Left ventricle myocardium inferior (tissue), 1 donor: ENCODE measurements at regions not wholly inside any gene's neighbourhood (a gene's known extent, or its start where the extent isn't known, plus 50 kb on each side); places are given as distances from the start of the nearest gene placed in this dataset.

Experiments
- DNase-seq: peaks from one replicate; pipeline ENCODE4 v3.0.0-alpha.2; 2020
- H3K27ac ChIP-seq: fragments of 200-600 bp; replicated peaks from 2 replicates; pipeline ENCODE4 v1.8.0; 2021
- H3K27me3 ChIP-seq: fragments of 200-600 bp; 2 replicates; pipeline ENCODE4 v1.8.0; 2021; ENCODE audit warnings: low read depth
- H3K36me3 ChIP-seq: fragments of 200-600 bp; 2 replicates; pipeline ENCODE4 v1.8.0; 2021
- H3K4me1 ChIP-seq: fragments of 200-600 bp; 2 replicates; pipeline ENCODE4 v1.8.0; 2021
- H3K4me3 ChIP-seq: fragments of 200-600 bp; 2 replicates; pipeline ENCODE4 v1.8.0; 2021; ENCODE audit warnings: mild to moderate bottlenecking, moderate library complexity
- H3K9me3 ChIP-seq: fragments of 200-600 bp; replicated peaks from 2 replicates; pipeline ENCODE4 v1.8.0; 2021
- CTCF ChIP-seq: fragments of 200-600 bp; IDR thresholded peaks from 2 replicates; pipeline ENCODE4 v1.8.0; 2021; ENCODE audit warnings: antibody characterized with exemption, mild to moderate bottlenecking, borderline replicate concordance
- intact Hi-C: fragments of 100-400 bp; cut with micrococcal nuclease; formaldehyde crosslinking; loops from one replicate; pipeline ENCODE4 v1.11.0; 2022
- donor health status: DM: no; HTN: yes; CAD: no; lungs with severe emphysema.

- Histone ChIP-seq H3K27ac (no peak overlapping the region), H3K27me3 (no peaks in the 10 kb centered on the region), H3K36me3 (no peaks in the 10 kb centered on the region), H3K9me3 (no peaks in the 10 kb centered on the region), H3K4me1 (peaks cover 13% of the 10 kb centered on the region), H3K4me3 (no peak overlapping the region)
- no peak for DNase-seq
- intact Hi-C loops, result no loop called here
- no peak for TF ChIP-seq CTCF
These were observed 78.3 kb upstream of the UNC5C start for GRCh38 chr4:95627024-95627605.

GRCh38 chr4:95625020-95625419 is 76.2 kb upstream of the UNC5C start:
- TF ChIP-seq CTCF, result no peak
- H3K36me3 ChIP-seq, result no peaks in the 10 kb centered on the region
- H3K4me1 ChIP-seq, result peaks cover 13% of the 10 kb centered on the region
- no peak overlapping the region for H3K4me3 ChIP-seq
- intact Hi-C loops, result no loop called here
- H3K9me3 ChIP-seq, result no peaks in the 10 kb centered on the region
- H3K27me3 ChIP-seq, result no peaks in the 10 kb centered on the region
- H3K27ac ChIP-seq, result no peak overlapping the region
- no peak for DNase-seq

- Histone ChIP-seq H3K27ac (no peak overlapping the region), H3K4me3 (no peak overlapping the region), H3K9me3 (peaks cover 11% of the 10 kb centered on the region), H3K4me1 (no peaks in the 10 kb centered on the region), H3K36me3 (no peaks in the 10 kb centered on the region), H3K27me3 (no peaks in the 10 kb centered on the region)
- DNase-seq, result no peak
- intact Hi-C loops, result no loop called here
- TF ChIP-seq CTCF, result no peak
These were observed 71.0 kb upstream of the UNC5C start for GRCh38 chr4:95619525-95620443.

- Histone ChIP-seq H3K4me1 (no peaks in the 10 kb centered on the region), H3K36me3 (no peaks in the 10 kb centered on the region), H3K27ac (no peak overlapping the region), H3K27me3 (no peaks in the 10 kb centered on the region), H3K9me3 (peaks cover 11% of the 10 kb centered on the region), H3K4me3 (no peak overlapping the region)
- intact Hi-C loops, result no loop called here
- no peak for DNase-seq
- TF ChIP-seq CTCF, result no peak
These were observed 66.0 kb upstream of the UNC5C start for GRCh38 chr4:95614684-95615205.

- no peaks in the 10 kb centered on the region for H3K27me3 ChIP-seq
- intact Hi-C loops, result no loop called here
- no peak for TF ChIP-seq CTCF
- H3K4me3 ChIP-seq, result no peak overlapping the region
- no peak overlapping the region for H3K27ac ChIP-seq
- no peaks in the 10 kb centered on the region for H3K9me3 ChIP-seq
- H3K36me3 ChIP-seq, result no peaks in the 10 kb centered on the region
- no peaks in the 10 kb centered on the region for H3K4me1 ChIP-seq
- DNase-seq, result no peak
These were observed 61.3 kb upstream of the UNC5C start for GRCh38 chr4:95610061-95610569.
